Spleen (tissue), 7 donors: ENCODE measurements at regions not wholly inside any gene's neighbourhood (a gene's known extent, or its start where the extent isn't known, plus 50 kb on each side); places are given as distances from the start of the nearest gene placed in this dataset.

Experiments used
- POLR2A ChIP-seq, 3 donors: fragments of 450-650 bp; IDR thresholded peaks; one replicate each; pipeline ENCODE4 v1.5.1; 2017; ENCODE audit warnings: antibody characterized with exemption in 3 of 3, mild to moderate bottlenecking in 1 of 3
- POLR2AphosphoS5 ChIP-seq, 3 donors: sonication (generic); formaldehyde crosslinking; IDR thresholded peaks; one replicate each; pipeline ENCODE4 v1.5.1; 2017; ENCODE audit warnings: antibody characterized with exemption in 3 of 3
- TF ChIP-seq, protein P1 (sequence below), 11 experiments: fragments of 200-600 bp in 7 of 11; fragments of 450-650 bp in 4 of 11; sonication (generic) in 4 of 11; IDR thresholded peaks in 8 of 11; conservative IDR thresholded peaks in 3 of 11; 1 replicate in 7 of 11; 2 replicates in 4 of 11; pipeline versions ENCODE4 v1.4.0 to v1.8.0; 2016 to 2021; ENCODE audit warnings: antibody characterized with exemption in 11 of 11, inconsistent platforms in 4 of 11, mild to moderate bottlenecking in 1 of 11
- donor health status: DM: no; HTN: no; CAD: no; lungs with moderate emphysema.
- donor health status: DM: no; HTN: no; CAD: no.
- donor health status: DM: no; HTN: no; CAD: no.

DNA sequence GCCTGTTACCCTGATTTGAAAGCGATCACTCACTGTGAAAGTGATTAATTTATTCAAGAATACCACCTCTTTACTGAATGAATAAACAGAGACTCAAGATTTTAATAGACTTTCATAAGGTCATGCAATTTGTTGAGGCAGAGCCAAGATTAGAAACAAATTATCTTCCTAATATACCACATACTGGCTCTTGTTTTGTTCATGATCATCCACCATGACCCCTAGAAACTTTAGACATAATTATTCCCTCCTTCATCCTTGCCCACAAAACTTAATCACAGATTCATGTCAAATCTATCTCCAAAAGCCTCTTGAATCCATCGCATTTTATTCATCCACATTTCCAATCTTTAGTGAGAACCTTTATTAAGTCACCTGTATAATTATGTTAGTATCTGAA lies 152.3 kb downstream of the ATXN7L3B start:
- TF ChIP-seq, protein P1, sequence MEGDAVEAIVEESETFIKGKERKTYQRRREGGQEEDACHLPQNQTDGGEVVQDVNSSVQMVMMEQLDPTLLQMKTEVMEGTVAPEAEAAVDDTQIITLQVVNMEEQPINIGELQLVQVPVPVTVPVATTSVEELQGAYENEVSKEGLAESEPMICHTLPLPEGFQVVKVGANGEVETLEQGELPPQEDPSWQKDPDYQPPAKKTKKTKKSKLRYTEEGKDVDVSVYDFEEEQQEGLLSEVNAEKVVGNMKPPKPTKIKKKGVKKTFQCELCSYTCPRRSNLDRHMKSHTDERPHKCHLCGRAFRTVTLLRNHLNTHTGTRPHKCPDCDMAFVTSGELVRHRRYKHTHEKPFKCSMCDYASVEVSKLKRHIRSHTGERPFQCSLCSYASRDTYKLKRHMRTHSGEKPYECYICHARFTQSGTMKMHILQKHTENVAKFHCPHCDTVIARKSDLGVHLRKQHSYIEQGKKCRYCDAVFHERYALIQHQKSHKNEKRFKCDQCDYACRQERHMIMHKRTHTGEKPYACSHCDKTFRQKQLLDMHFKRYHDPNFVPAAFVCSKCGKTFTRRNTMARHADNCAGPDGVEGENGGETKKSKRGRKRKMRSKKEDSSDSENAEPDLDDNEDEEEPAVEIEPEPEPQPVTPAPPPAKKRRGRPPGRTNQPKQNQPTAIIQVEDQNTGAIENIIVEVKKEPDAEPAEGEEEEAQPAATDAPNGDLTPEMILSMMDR (IDR thresholded peaks at IDR 0.05 in 8 of 11, conservative IDR thresholded peaks at IDR 0.05 in 3 of 11): no peak
- no peak for TF ChIP-seq POLR2A (IDR thresholded peaks at IDR 0.05)
- no peak for TF ChIP-seq POLR2AphosphoS5 (IDR thresholded peaks at IDR 0.05)
